IPS DF 4.7 (cell line): ENCODE measurements at regions not wholly inside any gene's neighbourhood (a gene's known extent, or its start where the extent isn't known, plus 50 kb on each side); places are given as distances from the start of the nearest gene placed in this dataset.
"Not testable (repeated sequence)": the region's sequence is repeated elsewhere in the genome, so short reads cannot be mapped to it uniquely, and the experiment has no call there.

Experiments
- DNase-seq: peaks from one replicate; pipeline ENCODE4 v3.0.0-alpha.2; 2013; ENCODE audit warnings: low spot score; ENCODE audit errors: extremely low read depth

- no peak for DNase-seq
These were observed 91.2 kb downstream of the EOMES start for GRCh38 chr3:27630885-27631284.

DNA sequence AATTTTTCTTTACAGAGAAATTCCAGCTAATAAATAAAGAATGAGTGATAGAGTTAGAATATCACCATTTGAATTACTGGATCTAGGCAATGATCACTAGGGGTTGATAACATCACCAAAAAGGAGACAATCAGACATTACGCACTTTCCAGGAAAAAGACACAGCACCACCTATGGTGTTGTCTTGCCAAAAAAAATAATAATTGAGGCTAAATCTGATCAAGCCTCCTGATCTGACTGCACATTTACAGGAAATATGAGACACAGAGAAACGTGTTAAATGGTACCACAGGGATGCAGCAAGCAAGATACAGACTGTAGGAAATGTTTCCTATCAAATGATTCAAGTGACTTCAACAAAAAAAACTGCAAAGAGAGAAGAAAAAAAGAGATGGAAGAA is 92.8 kb downstream of the EOMES start:
- no peak for DNase-seq

- DNase-seq = no peak
These were observed 93.9 kb downstream of the EOMES start for GRCh38 chr3:27628026-27628750.

DNA sequence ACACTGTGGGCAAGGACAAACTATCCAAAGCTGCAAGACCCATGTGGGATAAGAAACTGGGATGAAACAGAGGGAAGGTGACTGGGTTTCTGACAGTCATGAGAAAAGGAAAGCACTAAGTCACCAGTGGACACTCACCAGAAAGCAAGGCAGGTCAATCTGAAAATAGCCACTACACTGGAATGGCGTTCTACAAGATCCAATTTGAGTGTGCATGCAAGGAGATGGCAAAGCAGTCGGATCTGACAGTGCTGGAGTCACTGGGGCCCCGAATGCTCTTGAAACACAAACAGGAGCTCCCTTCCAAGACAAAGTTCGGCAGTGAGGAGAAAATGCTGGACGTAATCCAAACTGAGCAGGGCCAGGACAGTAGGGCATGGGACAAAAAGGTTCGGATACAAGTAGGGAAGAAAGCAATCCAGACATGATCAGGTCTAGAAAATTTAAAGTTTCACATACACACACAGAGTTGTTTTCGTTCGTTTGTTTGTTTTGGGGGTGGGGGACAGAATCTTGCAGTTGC is 95.5 kb downstream of the EOMES start:
- DNase-seq = no peak

- DNase-seq = no peak
These were observed 96.3 kb downstream of the EOMES start for GRCh38 chr3:27625864-27626263.

DNA sequence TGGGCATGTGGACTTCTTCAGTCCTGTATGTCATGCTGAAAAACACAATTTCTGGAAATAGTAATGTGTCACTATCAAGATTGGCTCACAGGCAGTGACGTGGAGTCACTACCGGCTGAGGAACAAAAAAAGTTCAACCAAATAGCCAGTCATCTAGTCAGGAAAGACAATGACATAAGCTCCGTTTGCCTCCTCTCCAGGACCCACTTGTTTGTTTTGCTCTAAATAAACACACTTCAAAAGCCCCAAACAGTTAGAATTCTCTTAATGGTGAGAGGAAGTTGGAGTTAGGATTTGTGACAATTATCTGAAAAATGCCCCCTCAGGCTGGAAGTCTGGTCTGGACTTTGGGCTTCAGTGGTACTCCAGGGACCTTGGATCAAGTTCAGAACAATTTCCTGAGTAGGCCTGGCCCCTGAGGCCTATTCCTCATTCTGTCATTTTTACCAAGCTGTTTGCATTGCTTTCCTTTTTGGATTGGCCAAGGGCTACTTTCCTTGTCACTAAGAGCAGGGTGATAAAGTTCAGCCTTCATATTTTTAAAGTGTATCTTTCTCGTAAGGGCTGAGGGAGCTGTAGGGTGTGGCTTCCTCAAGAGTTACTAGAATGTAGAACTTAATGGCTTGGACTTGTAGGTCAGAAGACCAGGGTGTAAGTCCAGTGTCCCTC is 98.9 kb downstream of the EOMES start:
- no peak for DNase-seq

GRCh38 chr3:27617552-27617951 is 104.6 kb downstream of the EOMES start:
- no peak for DNase-seq

DNA sequence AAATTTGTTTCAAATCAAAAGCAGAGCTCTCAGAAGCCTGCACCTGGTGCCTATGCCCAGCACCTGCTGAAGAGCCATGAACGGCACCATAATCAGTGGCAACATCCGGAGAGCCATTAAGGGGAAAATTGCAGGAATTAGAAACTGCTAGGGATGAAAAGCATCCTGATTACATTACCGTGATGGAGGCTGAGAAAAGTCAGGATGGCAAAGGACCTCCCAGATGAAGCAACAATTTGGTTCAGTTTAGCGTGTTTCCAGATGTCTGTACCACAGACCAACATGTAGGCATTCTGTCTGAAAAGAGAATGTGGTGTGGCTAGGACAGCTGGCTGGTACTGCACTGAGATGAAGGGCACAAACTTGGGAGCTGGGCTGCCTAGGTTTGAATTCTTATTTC is 106.1 kb downstream of the EOMES start:
- no peak for DNase-seq

DNA sequence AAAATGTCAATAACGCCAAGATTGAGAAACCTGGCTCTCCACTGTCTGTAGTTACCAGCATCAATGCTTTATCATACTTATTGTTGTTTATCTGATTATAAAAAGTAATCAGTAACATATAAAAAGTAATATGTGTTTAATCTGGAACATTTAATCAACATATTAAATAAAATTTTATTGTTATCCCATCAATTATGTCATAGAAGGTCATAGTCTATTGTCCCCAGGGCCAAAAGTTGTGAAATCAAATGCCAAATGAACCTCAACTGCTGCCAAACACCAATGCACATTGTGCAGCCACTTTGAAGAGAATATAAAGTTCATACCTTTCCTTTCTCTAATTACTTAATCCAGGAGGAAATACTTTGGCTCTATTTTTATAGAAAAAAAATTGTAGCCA is 106.6 kb downstream of the EOMES start:
- no peak for DNase-seq

- DNase-seq = no peak
These were observed 107.5 kb downstream of the EOMES start for GRCh38 chr3:27614592-27614991.

- DNase-seq = no peak
These were observed 108.2 kb downstream of the EOMES start for GRCh38 chr3:27613846-27614500.

DNA sequence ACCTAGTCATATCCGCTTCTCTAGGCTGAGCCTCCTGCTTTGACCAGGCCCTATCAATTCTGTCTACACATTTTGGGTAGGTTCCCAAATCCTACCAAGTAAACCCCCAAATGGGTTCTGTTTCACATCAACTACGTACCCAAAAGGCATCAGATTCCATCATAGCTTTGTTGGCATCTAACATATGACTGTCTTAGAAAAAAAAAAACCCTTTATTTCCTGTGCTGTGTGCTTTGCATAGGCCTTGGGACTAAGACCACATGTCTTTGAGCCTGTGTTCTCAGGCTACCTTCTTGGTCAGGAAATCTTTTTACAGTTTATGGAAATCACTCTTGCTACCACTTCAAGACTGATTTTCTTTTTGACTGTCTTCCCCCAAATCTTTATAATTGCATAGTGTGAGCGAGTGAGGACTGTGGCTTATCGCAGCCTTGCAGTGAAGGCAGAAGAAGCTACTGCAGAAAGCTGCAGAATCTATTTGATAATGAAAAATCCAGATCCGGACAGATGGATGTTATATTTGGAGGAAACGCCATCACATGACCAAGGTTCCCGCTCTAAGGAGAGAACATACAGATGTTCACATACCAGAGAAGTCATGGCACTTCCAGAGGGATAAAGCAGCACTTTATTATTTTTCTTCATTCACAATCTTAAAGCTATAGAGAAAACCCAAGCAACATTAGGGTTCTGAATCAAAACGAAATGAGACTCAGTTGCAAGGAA is 111.2 kb downstream of the EOMES start:
- DNase-seq = no peak

DNA sequence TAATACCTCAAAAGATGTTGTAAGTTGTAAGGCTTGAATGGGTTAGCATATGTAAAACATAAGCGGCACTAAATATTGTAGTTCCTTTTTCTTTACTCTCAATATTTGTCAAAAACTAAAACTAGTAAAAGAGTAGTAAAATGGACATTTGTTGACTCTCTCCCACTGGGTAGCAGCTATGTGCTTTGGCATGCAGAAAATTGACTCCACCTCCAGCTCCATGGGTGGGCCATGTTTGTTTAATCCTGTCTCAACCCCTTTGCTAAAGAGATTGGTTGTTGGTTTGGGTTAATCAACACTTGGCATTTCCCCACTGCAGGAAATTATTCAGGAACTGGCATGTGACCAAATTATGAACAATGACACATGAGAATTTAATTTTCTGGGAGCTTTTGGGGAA is 114.8 kb downstream of the EOMES start:
- DNase-seq = no peak

DNA sequence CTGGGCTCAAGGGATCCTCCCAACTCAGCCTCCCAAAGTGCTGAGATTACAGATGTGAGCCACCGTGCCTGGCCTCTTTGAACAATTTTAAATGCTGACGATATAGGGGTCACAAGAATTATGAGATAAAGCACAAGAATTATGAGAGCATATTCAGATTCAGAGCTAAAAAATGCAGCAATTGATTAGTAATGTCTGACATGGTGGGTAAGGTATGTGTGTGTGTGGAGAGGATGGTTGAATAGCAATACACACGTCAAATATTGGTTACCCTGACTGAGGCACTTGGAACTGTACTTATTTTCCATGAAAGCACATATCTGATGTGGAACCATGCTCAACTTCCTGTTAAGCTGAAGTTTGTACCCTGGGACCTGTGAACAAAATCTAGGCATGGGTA is 115.6 kb downstream of the EOMES start:
- no peak for DNase-seq

DNA sequence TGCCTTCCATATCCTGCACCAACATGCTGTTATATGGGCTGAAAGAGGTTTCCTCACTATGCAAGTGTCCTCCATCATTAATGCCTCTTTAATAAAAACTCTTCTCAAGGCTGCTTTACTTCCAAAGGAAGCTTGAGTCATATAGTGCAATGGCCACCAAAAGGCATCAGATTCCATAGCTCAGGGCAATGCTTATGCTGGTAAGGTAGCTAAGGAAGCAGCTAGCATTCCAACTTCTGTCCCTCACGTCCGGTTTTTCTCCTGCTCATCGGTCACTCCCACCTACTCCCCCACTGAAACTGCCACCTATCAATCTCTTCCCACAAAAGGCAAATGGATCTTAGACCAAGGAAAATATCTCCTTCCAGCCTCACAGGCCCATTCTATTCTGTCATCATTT is 117.1 kb upstream of the SLC4A7 start:
- DNase-seq = not testable (repeated sequence)

DNA sequence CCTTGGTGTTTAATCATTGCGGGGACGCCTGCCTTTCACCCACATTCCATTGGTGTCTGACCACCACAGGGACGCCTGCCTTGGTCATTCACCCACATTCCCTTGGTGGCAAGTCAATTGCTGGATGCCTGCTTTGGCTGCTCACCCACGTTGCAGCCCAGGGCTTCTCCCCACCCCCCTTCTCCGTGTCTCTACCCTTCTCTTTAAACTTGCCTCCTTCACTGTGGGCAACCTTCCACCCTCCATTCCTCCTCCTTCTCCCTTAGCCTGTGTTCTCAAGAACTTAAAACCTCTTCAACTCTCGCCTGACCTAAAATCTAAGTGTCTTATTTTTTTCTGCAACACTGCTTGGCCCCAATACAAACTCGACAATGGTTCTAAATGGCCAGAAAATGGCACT is 115.6 kb upstream of the SLC4A7 start:
- not testable (repeated sequence) for DNase-seq

DNA sequence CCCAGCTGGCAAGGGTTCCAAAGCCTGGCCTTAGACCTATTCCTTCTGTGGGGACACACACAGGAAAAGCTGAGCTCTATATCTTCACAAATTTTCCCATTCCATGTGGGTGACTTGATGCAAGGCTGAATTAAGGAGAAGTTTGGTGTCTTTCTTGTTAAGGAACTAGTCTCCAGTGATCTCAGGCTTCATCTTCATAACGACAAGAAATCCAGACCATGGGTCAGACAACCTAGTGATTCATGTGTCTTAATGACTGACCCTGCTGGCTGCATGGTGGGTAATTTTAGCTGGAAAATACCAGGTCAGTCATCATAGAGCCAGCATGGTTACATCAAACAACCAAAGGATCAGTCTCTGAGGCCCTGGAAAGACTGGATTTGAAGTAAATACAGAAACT is 112.7 kb upstream of the SLC4A7 start:
- no peak for DNase-seq

DNA sequence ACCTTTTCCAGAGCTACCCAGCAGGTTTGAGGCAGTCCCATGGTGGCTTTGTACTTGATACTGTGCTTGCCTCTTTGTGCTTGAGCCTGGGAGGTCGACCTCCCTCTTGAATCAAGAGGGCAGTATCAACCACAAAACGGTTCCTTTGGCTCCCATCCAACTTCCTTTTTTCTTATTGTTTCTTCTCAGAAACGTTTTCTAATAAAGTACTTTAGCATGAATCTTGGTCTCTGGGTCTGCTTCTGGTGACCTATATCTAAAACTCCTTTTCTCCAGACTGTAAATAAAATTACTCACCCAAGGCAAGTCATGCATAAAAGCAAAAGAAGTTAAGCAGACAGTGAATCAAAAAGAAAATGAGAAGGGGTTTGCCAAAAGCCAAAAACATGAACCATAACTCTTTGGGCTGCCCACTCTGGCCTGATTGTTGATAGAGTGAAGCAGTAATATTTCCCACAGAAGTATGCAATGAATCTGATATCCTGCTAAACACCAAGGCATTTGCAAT is 112.2 kb upstream of the SLC4A7 start:
- no peak for DNase-seq

- DNase-seq = no peak
These were observed 110.0 kb upstream of the SLC4A7 start for GRCh38 chr3:27594096-27594690.

- DNase-seq = no peak
These were observed 109.0 kb upstream of the SLC4A7 start for GRCh38 chr3:27593173-27593572.
